HFF-Myc (cell line): ENCODE measurements at regions not wholly inside any gene's neighbourhood (a gene's known extent, or its start where the extent isn't known, plus 50 kb on each side); places are given as distances from the start of the nearest gene placed in this dataset.

ENCODE experiments used
- DNase-seq: peaks from one replicate; pipeline ENCODE4 v3.0.0-alpha.2; 2011; ENCODE audit warnings: low read depth; ENCODE audit errors: extremely low read depth
- H3K4me3 ChIP-seq: replicated peaks from 2 replicates; pipeline ENCODE4 v1.5.1; 2011; ENCODE audit warnings: low read depth, mild to moderate bottlenecking, control low read depth, low read length
- CTCF ChIP-seq: IDR thresholded peaks from 2 replicates; pipeline ENCODE4 v1.5.1; 2012; ENCODE audit warnings: mild to moderate bottlenecking, low read depth, low read length, control low read depth; ENCODE audit errors: missing control alignments

DNA sequence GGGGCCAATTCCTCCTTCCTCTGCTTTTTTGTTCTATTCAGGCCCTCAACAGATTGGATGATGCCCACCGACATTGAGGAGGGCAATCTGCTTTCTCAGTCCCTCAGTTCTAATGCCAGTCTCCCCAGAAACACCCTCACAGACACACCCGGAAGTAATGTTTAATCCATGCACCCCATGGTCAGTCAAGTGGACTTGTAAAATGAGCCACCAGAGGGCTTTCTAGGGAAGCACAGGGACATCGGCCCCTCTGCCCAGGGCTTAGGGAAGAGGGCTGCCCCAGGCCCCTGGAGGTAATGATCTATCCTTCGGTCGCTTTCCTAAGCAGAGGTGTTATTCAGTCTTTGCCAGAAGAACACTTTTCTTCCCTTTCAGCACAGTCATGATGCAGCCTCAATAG lies 107.4 kb downstream of the PDCL3 start:
- DNase-seq: no peak
- no peak overlapping the region for H3K4me3 ChIP-seq
- no peak for TF ChIP-seq CTCF

DNA sequence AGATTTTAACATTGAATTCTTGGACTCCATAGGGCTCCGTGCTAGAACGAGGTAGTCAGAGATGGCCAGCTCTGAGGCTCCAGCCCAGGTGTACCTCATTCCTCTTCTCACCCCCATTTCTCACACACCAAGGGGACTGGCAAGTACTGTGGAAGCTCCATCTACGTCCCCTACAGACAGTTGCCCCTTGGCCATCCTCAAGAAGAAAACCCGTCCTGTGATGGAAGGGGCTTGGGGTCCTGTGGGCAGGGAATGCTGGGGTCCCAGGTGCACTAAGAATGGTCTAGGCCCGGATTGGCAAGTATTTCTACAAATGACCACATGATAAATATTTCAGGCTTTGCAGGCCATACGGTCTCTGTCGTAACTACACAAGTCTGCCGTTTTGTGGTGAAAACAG lies 110.3 kb downstream of the PDCL3 start:
- no peak for TF ChIP-seq CTCF
- no peak for DNase-seq
- H3K4me3 ChIP-seq: no peak overlapping the region

GRCh38 chr2:100673691-100674485 lies 111.1 kb downstream of the PDCL3 start:
- no peak for DNase-seq
- TF ChIP-seq CTCF: no peak
- no peak overlapping the region for H3K4me3 ChIP-seq

GRCh38 chr2:100674666-100675065 lies 111.9 kb downstream of the PDCL3 start:
- no peak overlapping the region for H3K4me3 ChIP-seq
- no peak for DNase-seq
- TF ChIP-seq CTCF: no peak

DNA sequence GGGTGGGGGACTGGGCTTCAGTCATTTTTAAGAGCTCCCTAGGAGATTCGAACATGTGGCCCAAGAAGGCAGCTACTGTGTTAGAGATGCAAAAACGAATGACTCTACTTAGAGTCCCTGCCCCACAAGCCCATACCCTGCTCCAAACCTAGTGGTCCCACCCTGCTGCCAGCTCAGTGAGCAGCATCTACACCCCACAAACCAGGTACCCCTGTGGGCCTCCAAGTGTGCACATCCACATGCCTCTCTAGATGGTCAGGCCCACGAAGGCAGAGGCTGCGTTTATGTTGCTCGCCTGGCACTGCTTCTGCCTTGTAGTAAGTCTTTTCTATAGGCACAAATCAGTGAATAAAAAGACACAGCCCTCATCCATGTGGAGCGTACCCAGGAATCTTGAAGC lies 112.6 kb downstream of the PDCL3 start:
- TF ChIP-seq CTCF: no peak
- H3K4me3 ChIP-seq: no peak overlapping the region

GRCh38 chr2:100675855-100676254 lies 113.1 kb downstream of the PDCL3 start:
- no peak for TF ChIP-seq CTCF
- no peak for DNase-seq
- H3K4me3 ChIP-seq: no peak overlapping the region

More for the DNA sequence above, 112.6 kb downstream of the PDCL3 start:
- no peak for DNase-seq

- DNase-seq: no peak
- no peak overlapping the region for H3K4me3 ChIP-seq
- TF ChIP-seq CTCF: no peak
Observed at GRCh38 chr2:100676346-100676745, 113.6 kb downstream of the PDCL3 start.
